LNCAP (cell line): ENCODE measurements at regions not wholly inside any gene's neighbourhood (a gene's known extent, or its start where the extent isn't known, plus 50 kb on each side); places are given as distances from the start of the nearest gene placed in this dataset.

ENCODE experiments used
- CTCF ChIP-seq: fragments of 450-650 bp; IDR thresholded peaks from 2 replicates; pipeline ENCODE4 v1.5.1; 2017; ENCODE audit warnings: mild to moderate bottlenecking

- TF ChIP-seq CTCF = no peak
Observed at GRCh38 chr6:77366798-77367197, 96.5 kb downstream of the HTR1B start.

GRCh38 chr6:77363702-77364101, 99.6 kb downstream of the HTR1B start:
- no peak for TF ChIP-seq CTCF

GRCh38 chr6:77362055-77362454, 101.2 kb downstream of the HTR1B start:
- TF ChIP-seq CTCF = no peak

- no peak for TF ChIP-seq CTCF
Observed at GRCh38 chr6:77361018-77361417, 102.3 kb downstream of the HTR1B start.

GRCh38 chr6:77356821-77357220, 106.5 kb downstream of the HTR1B start:
- no peak for TF ChIP-seq CTCF

- TF ChIP-seq CTCF = no peak
Observed at GRCh38 chr6:77354581-77354980, 108.7 kb downstream of the HTR1B start.

GRCh38 chr6:77353129-77353528, 110.2 kb downstream of the HTR1B start:
- no peak for TF ChIP-seq CTCF
